ENCODE measurements at regions not wholly inside any gene's neighbourhood (a gene's known extent, or its start where the extent isn't known, plus 50 kb on each side); places are given as distances from the start of the nearest gene placed in this dataset.
"Not testable (repeated sequence)": the region's sequence is repeated elsewhere in the genome, so short reads cannot be mapped to it uniquely, and the experiment has no call there.

GRCh38 chr11:42923651-42924050 lies 388.1 kb upstream of the API5 start:
- DNase-seq (ENCODE audit: low spot score) = no peak
- TF ChIP-seq EZH2phosphoT487 (IDR thresholded peaks at IDR 0.05; ENCODE audit: borderline replicate concordance, low read depth, low read length) (no peak), CTCF (conservative IDR thresholded peaks at IDR 0.05; ENCODE audit: low read length) (no peak)
- Histone ChIP-seq H3K9me2 (ENCODE audit: insufficient read depth, low read length) (no peaks in the 10 kb centered on the region), H3K27ac (ENCODE audit: low read depth, low read length, poor library complexity, severe bottlenecking) (no peak overlapping the region), H3K4me1 (ENCODE audit: insufficient read depth, low read length, poor library complexity, severe bottlenecking) (no peaks in the 10 kb centered on the region), H3K9me3 (ENCODE audit: low read length) (no peaks in the 10 kb centered on the region), H3K4me2 (ENCODE audit: low read length) (no peak overlapping the region), H4K20me1 (ENCODE audit: insufficient read depth, low read length) (no peaks in the 10 kb centered on the region), H2AFZ (ENCODE audit: low read length) (no peak overlapping the region), H3K36me3 (ENCODE audit: insufficient read depth, low read length) (no peaks in the 10 kb centered on the region), H3K79me2 (ENCODE audit: insufficient read depth, low read depth, low read length) (no peaks in the 10 kb centered on the region), H3K4me3 (ENCODE audit: low read depth, low read length, poor library complexity, severe bottlenecking) (no peak overlapping the region)
- intact Hi-C loops (cut with micrococcal nuclease; ENCODE audit: unreplicated experiment) = no loop called here
- no TSS peak for BruUV-seq (replicated peaks)
- CTCF ChIA-PET (ENCODE audit: unreplicated experiment) = no interaction called here
- POLR2A ChIA-PET = no interaction called here

GRCh38 chr11:42925916-42926315 lies 385.9 kb upstream of the API5 start:
- TF ChIP-seq EZH2phosphoT487 (IDR thresholded peaks at IDR 0.05; ENCODE audit: borderline replicate concordance, low read depth, low read length) = no peak
- no peak for TF ChIP-seq CTCF (conservative IDR thresholded peaks at IDR 0.05; ENCODE audit: low read length)
- Histone ChIP-seq H3K9me2 (ENCODE audit: insufficient read depth, low read length) (no peaks in the 10 kb centered on the region), H3K4me3 (ENCODE audit: low read depth, low read length, poor library complexity, severe bottlenecking) (no peak overlapping the region), H3K27ac (ENCODE audit: low read depth, low read length, poor library complexity, severe bottlenecking) (no peak overlapping the region), H3K9me3 (ENCODE audit: low read length) (no peaks in the 10 kb centered on the region), H3K4me2 (ENCODE audit: low read length) (no peak overlapping the region), H3K79me2 (ENCODE audit: insufficient read depth, low read depth, low read length) (no peaks in the 10 kb centered on the region), H2AFZ (ENCODE audit: low read length) (no peak overlapping the region), H3K36me3 (ENCODE audit: insufficient read depth, low read length) (no peaks in the 10 kb centered on the region), H4K20me1 (ENCODE audit: insufficient read depth, low read length) (no peaks in the 10 kb centered on the region), H3K4me1 (ENCODE audit: insufficient read depth, low read length, poor library complexity, severe bottlenecking) (no peaks in the 10 kb centered on the region)
- intact Hi-C loops (cut with micrococcal nuclease; ENCODE audit: unreplicated experiment) = no loop called here
- ChIA-PET CTCF (ENCODE audit: unreplicated experiment) (no interaction called here), POLR2A (interaction anchor here (0.6 kb wide), 1 partner anchor 286 kb away, joined by 3 read pairs; no protein-coding TSS in a partner anchor)
- DNase-seq (ENCODE audit: low spot score) = no peak
- no TSS peak for BruUV-seq (replicated peaks)

GRCh38 chr11:42947405-42947804 lies 364.4 kb upstream of the API5 start:
- no peak overlapping the region for H3K4me2 ChIP-seq (ENCODE audit: low read length)
- POLR2A ChIA-PET = interaction anchor here (0.7 kb wide), 1 partner anchor 33 kb away, joined by 3 read pairs; no protein-coding TSS in a partner anchor
- BruUV-seq (replicated peaks) = no TSS peak
- no peak overlapping the region for H3K4me3 ChIP-seq (ENCODE audit: low read depth, low read length, poor library complexity, severe bottlenecking)
- CTCF ChIA-PET (ENCODE audit: unreplicated experiment) = no interaction called here
- DNase-seq (ENCODE audit: low spot score) = no peak
- H3K79me2 ChIP-seq (ENCODE audit: insufficient read depth, low read depth, low read length) = no peaks in the 10 kb centered on the region
- H3K36me3 ChIP-seq (ENCODE audit: insufficient read depth, low read length) = no peaks in the 10 kb centered on the region
- H3K9me2 ChIP-seq (ENCODE audit: insufficient read depth, low read length) = no peaks in the 10 kb centered on the region
- TF ChIP-seq CTCF (conservative IDR thresholded peaks at IDR 0.05; ENCODE audit: low read length) (no peak), EZH2phosphoT487 (IDR thresholded peaks at IDR 0.05; ENCODE audit: borderline replicate concordance, low read depth, low read length) (no peak)
- no peaks in the 10 kb centered on the region for H3K9me3 ChIP-seq (ENCODE audit: low read length)
- no peak overlapping the region for H2AFZ ChIP-seq (ENCODE audit: low read length)
- H4K20me1 ChIP-seq (ENCODE audit: insufficient read depth, low read length) = no peaks in the 10 kb centered on the region
- H3K27ac ChIP-seq (ENCODE audit: low read depth, low read length, poor library complexity, severe bottlenecking) = no peak overlapping the region
- H3K4me1 ChIP-seq (ENCODE audit: insufficient read depth, low read length, poor library complexity, severe bottlenecking) = no peaks in the 10 kb centered on the region
- intact Hi-C loops (cut with micrococcal nuclease; ENCODE audit: unreplicated experiment) = no loop called here

- H3K79me2 ChIP-seq (ENCODE audit: insufficient read depth, low read depth, low read length); H3K4me3 ChIP-seq (ENCODE audit: low read depth, low read length, poor library complexity, severe bottlenecking); H3K27ac ChIP-seq (ENCODE audit: low read depth, low read length, poor library complexity, severe bottlenecking); H3K9me2 ChIP-seq (ENCODE audit: insufficient read depth, low read length); H2AFZ ChIP-seq (ENCODE audit: low read length); H3K36me3 ChIP-seq (ENCODE audit: insufficient read depth, low read length); POLR2A ChIA-PET; CTCF ChIA-PET (ENCODE audit: unreplicated experiment); H3K4me1 ChIP-seq (ENCODE audit: insufficient read depth, low read length, poor library complexity, severe bottlenecking); BruUV-seq (replicated peaks); H3K4me2 ChIP-seq (ENCODE audit: low read length); DNase-seq (ENCODE audit: low spot score); intact Hi-C loops (cut with micrococcal nuclease; ENCODE audit: unreplicated experiment); H3K9me3 ChIP-seq (ENCODE audit: low read length); H4K20me1 ChIP-seq (ENCODE audit: insufficient read depth, low read length): not testable (repeated sequence)
These were observed 361.9 kb upstream of the API5 start for GRCh38 chr11:42949738-42950376.

Data from OCI-LY7 (cell line).